Dendritic cell treated with granulocyte-macrophage colony-stimulating factor and Interleukin-4, amounts not matched to agents 40 ng/mL and 50 ng/mL, for 4 days (primary cell): ENCODE measurements at regions not wholly inside any gene's neighbourhood (a gene's known extent, or its start where the extent isn't known, plus 50 kb on each side); places are given as distances from the start of the nearest gene placed in this dataset.

Source experiments
- H3K27ac Mint-ChIP-seq: one replicate; pipeline ENCODE4 v1.8.0; 2022; ENCODE audit warnings: mild to moderate bottlenecking, mixed read lengths
- H3K27me3 Mint-ChIP-seq: one replicate; pipeline ENCODE4 v1.8.0; 2022; ENCODE audit warnings: mild to moderate bottlenecking, mixed read lengths
- H3K36me3 Mint-ChIP-seq: one replicate; pipeline ENCODE4 v1.8.0; 2022; ENCODE audit warnings: low read depth, mixed read lengths
- H3K4me1 Mint-ChIP-seq: one replicate; pipeline ENCODE4 v1.8.0; 2022; ENCODE audit warnings: low read depth, mixed read lengths
- H3K4me3 Mint-ChIP-seq: one replicate; pipeline ENCODE4 v1.8.0; 2022; ENCODE audit warnings: mild to moderate bottlenecking, moderate library complexity, mixed read lengths
- H3K9me3 Mint-ChIP-seq: one replicate; pipeline ENCODE4 v1.8.0; 2022; ENCODE audit warnings: mixed read lengths
- intact Hi-C: fragments of 100-400 bp; cut with micrococcal nuclease; formaldehyde crosslinking; loops from one replicate; pipeline ENCODE4 v1.15.0; 2022

DNA sequence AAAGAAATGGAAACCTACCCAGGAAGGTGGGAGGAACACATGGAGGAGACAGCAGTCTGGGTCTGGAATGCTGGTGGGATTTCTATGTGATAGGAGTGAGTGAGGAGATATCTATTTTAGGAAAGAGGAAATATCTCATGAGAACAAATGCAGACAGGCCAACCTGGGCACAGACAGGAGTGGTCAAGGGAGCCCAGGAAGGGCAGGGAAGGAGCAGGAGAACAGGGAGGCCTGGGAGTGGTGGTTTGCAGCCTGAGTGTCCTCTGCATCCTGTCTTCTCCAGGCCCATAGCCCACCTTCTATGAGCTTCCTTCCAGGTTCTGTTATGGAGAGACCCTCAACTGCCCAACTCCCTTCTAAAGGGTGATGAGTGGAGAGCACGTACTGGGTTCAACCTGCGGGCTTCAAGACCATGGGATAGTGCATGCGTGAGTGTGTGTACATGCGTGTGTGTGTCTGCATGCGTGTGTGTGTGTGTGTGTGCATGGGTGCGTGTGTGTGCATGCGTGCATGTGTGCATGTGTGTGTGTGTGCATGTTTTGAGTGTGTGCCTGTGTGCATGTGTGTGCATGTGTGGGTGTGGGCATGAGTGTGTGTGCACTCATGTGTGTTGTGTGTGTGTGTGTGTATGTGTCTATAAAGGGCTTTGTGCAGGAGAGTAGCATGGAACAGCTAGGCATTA is 200.1 kb downstream of the CXCL12 start:
- Mint-ChIP-seq H3K4me3 (no peak overlapping the region), H3K27ac (no peak overlapping the region), H3K4me1 (no peaks in the 10 kb centered on the region), H3K9me3 (no peaks in the 10 kb centered on the region), H3K36me3 (no peaks in the 10 kb centered on the region), H3K27me3 (no peaks in the 10 kb centered on the region)
- intact Hi-C loops: no loop called here

DNA sequence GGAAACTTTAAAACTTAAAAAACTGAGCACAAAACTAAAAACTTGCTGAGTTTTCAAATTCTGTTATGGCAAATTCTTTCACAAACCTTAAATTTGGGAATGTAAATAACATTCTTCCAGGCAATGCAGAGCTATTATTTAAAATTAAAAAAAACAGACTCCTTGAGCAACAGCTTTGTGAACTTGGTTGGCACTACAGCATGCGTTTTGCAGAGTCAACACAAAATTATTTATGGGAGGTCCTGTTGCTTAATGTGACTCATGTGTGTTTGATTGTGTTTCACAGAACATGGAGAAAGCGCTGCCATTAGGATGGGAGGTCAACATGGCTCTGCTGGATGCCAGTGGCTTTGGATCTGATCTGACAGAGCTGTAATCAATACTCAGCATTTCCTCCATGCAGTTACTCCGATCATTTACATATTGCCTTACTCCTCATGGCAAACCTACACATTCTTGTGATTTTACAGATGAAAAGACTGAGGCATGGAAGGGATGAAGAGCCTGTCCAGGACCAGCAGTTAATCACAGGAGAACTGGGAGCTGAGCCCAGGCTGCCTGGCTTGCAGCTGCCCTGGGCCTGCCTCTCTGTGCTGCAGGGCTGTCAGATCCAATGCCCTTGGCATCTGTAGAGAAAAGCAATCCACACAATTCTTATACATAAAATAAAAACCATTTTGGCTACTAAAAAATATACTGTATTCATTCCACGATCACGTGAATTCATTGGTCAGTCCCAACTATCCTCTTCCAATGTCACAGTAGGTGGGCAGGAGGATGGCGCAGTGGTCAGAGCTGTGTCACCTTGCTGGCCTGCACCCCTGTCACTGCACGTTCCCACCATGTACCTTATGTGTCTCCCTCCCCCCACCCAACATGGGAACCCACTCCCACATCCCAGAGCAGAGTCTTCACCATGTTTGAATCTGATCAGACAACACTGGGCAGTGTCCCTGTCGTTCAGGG is 200.9 kb downstream of the CXCL12 start:
- Mint-ChIP-seq H3K27ac (no peak overlapping the region), H3K9me3 (no peaks in the 10 kb centered on the region), H3K36me3 (no peaks in the 10 kb centered on the region), H3K4me3 (no peak overlapping the region), H3K4me1 (no peaks in the 10 kb centered on the region), H3K27me3 (no peaks in the 10 kb centered on the region)
- intact Hi-C loops: no loop called here

DNA sequence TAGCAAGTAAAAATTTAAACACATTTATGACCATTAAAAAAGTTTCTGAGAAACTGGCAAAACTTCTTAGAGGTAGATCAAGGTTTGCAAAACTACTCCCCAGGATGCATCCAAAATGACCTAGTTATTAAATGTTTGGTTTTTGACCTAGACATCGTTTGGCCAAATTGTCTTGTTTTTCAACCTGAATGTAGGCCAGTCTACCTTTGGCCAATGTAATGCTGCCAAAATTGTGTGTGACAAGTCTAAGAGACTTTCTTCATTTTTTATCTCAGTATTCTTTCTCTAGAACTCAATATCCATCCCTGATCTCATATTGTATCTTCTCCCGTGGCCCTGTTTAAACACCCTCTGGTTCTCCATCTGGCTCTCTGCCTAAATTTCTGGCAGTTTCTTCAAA is 202.0 kb downstream of the CXCL12 start:
- H3K4me3 Mint-ChIP-seq: no peak overlapping the region
- intact Hi-C loops: no loop called here

DNA sequence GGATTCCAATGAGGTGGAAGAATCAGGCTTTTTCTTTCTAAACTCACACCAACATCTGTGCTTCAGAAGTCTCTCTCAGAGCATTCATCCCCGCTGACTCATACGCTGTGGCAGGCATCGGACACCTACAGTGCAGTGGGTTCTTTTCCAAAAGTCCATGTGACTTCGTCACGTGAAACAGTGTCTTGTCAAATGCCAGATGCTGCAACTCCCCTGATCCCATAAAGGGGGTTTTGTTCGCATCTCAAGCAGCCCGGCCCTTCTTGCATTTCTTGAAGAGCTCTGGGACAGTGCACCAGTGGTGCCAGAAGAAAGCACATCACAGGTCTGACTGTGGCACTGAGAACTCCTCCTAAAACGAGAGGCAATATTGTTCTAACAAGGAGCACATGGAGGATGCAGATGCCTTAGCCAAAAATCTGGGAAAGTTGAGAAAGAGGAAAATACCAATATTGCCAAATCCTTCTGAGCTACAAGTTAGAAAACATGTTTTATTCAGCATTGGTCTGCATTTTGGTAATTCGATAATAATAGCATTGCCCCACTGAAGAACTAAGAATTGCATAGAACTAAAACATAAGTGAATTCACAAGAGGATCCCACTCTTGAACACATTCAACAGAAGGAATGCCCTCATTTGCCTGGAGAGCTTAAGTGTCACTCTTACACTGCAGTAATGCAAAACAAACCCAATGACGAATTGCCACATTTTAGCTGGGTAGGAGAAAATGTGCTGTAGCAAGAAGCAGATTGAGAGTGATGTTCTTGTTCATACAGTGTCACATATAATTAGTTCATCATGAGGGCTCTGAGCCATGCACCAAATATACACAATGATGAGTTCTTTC is 204.4 kb downstream of the CXCL12 start:
- H3K4me3 Mint-ChIP-seq: no peak overlapping the region
- intact Hi-C loops: no loop called here
- no peak overlapping the region for H3K27ac Mint-ChIP-seq
- H3K9me3 Mint-ChIP-seq: no peaks in the 10 kb centered on the region
- H3K27me3 Mint-ChIP-seq: no peaks in the 10 kb centered on the region
- no peaks in the 10 kb centered on the region for H3K36me3 Mint-ChIP-seq
- no peaks in the 10 kb centered on the region for H3K4me1 Mint-ChIP-seq

More for the DNA sequence above, 202.0 kb downstream of the CXCL12 start:
- Mint-ChIP-seq H3K27ac (no peak overlapping the region), H3K9me3 (no peaks in the 10 kb centered on the region), H3K27me3 (no peaks in the 10 kb centered on the region), H3K36me3 (no peaks in the 10 kb centered on the region), H3K4me1 (no peaks in the 10 kb centered on the region)

DNA sequence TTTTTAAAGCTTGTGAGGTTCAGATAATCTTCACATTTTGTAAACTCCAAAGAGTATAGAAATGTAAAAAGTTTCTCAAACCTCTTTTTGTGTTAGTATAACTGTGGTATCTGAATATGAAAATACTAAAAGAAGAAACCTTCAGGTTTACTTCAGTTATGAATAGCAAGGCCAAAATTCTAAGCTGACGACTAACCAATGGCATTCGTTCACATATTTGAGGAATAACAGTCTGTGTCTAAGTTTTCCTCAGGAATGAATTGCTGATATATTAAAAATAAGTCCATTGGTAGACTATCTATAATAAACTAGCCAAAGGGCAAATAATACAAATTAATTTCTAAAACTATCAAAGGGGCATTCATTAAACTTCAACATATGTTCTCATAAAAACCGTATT is 206.0 kb downstream of the CXCL12 start:
- no peaks in the 10 kb centered on the region for H3K4me1 Mint-ChIP-seq
- H3K9me3 Mint-ChIP-seq: no peaks in the 10 kb centered on the region
- H3K4me3 Mint-ChIP-seq: no peak overlapping the region
- no peaks in the 10 kb centered on the region for H3K36me3 Mint-ChIP-seq
- intact Hi-C loops: no loop called here
- no peak overlapping the region for H3K27ac Mint-ChIP-seq
- H3K27me3 Mint-ChIP-seq: no peaks in the 10 kb centered on the region

DNA sequence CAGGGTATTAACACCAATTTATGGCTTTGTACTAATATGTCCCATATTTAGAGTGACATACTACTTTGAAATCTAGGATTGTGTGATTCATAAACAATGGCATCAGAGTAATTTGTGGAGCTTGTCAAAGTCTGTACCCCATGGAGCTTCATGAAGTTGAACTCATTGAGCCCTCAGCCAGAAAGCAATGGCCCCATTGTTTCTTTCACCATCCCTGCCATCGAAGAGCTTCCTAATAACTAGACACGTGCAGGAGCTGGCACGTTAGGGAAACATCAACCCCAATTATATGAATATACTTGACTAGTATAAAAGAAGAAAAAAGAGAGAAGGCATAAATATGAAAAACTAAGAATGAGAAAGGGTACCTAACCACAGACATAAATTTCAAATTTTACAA is 206.6 kb downstream of the CXCL12 start:
- no peak overlapping the region for H3K27ac Mint-ChIP-seq
- H3K9me3 Mint-ChIP-seq: no peaks in the 10 kb centered on the region
- H3K36me3 Mint-ChIP-seq: no peaks in the 10 kb centered on the region
- no peaks in the 10 kb centered on the region for H3K27me3 Mint-ChIP-seq
- no peak overlapping the region for H3K4me3 Mint-ChIP-seq
- no peaks in the 10 kb centered on the region for H3K4me1 Mint-ChIP-seq
- intact Hi-C loops: no loop called here

DNA sequence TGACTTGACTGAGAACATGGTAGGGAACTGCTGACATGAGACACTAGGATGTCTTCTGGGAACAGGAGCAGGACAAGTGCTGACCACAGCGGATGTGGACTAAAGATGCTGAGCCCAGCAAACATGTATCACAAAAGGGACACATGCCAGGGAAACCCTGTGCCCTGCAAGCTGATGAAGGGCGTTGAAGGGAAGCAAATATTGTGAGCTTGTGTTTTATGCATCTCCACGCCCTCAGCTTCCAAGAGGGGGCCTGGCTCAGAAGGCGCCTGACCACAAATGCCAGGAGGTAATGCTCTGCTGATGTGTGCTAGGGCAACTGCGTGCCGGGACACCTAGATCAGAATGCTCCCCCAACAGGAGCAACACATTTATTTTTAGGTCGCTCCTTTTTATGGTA is 207.3 kb downstream of the CXCL12 start:
- Mint-ChIP-seq H3K4me1 (no peaks in the 10 kb centered on the region), H3K9me3 (no peaks in the 10 kb centered on the region), H3K27me3 (no peaks in the 10 kb centered on the region), H3K27ac (no peak overlapping the region), H3K36me3 (no peaks in the 10 kb centered on the region), H3K4me3 (no peak overlapping the region)
- intact Hi-C loops: no loop called here

DNA sequence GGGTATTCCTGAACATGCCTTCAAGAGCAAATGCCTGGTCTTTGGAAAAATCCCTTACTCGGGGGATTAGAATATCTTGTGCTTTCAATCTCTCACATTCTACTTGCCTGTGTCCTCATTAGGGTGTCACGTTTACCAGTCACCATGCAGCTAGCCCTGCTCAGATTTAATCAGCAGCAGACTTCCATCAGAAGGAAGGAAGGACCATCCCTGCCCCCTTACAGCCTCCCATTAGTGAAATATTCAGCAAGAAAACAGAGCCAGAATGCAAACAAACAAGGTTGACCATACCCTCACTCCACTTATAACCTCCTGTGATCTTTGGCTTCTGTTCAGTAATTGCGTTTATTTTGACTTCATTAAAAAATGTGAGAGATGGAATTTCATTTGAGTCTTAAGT is 208.6 kb downstream of the CXCL12 start:
- intact Hi-C loops: no loop called here
- no peaks in the 10 kb centered on the region for H3K27me3 Mint-ChIP-seq
- H3K27ac Mint-ChIP-seq: no peak overlapping the region
- H3K36me3 Mint-ChIP-seq: no peaks in the 10 kb centered on the region
- H3K4me3 Mint-ChIP-seq: no peak overlapping the region
- H3K4me1 Mint-ChIP-seq: no peaks in the 10 kb centered on the region
- H3K9me3 Mint-ChIP-seq: no peaks in the 10 kb centered on the region

DNA sequence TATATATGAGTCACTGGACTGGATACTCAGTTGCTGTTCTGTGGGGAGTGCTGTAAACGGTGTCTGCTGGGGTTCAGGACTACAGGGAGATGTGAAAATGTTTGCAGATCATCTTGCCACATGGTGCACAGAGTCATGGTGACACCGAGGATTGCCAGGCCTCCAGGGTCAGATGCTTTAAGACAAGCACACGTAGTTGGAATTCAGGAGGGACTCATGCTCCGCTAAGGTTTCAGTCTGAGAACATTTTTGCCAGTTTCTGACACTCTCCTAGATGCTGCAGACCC is 211.3 kb downstream of the CXCL12 start:
- intact Hi-C loops: no loop called here
- Mint-ChIP-seq H3K27ac (no peak overlapping the region), H3K4me3 (no peak overlapping the region), H3K4me1 (no peaks in the 10 kb centered on the region), H3K27me3 (no peaks in the 10 kb centered on the region), H3K36me3 (no peaks in the 10 kb centered on the region), H3K9me3 (no peaks in the 10 kb centered on the region)

DNA sequence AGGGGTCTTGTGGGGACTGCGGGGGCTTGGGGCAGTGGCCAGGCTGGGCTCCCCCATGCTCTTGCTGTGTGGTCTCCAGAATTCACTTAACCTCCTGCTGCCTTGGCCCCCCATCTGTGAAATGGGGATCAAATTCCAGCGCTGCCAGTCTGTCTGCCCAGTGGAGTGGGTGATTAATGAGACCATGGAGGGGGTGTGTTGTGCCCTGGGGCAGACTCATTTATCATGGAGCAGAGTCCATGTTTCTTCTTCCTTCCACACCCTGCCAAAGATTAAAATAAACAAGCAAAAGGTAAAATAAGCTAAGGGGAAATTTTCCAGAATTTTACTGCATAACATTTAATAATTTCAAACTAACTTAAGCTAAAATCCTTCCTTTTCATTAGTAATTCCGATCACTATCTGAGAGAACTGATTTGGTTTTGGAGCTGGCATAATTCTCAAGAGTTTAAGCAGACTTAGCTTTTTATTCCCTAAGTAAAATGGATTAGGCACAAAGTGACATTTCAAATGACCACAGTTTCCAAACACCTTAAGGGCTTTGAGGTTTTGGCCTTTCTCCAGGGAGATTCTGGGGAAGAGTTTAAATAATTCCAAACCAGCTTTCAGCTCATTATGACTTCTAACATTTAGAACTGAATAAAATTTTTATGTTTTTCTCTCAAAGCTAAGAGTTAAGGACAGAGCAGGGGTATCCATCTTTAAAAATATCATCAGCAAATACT is 211.9 kb downstream of the CXCL12 start:
- H3K4me3 Mint-ChIP-seq: no peak overlapping the region
- no peaks in the 10 kb centered on the region for H3K9me3 Mint-ChIP-seq
- no peaks in the 10 kb centered on the region for H3K27me3 Mint-ChIP-seq
- H3K36me3 Mint-ChIP-seq: no peaks in the 10 kb centered on the region
- intact Hi-C loops: no loop called here
- H3K27ac Mint-ChIP-seq: no peak overlapping the region
- no peaks in the 10 kb centered on the region for H3K4me1 Mint-ChIP-seq

DNA sequence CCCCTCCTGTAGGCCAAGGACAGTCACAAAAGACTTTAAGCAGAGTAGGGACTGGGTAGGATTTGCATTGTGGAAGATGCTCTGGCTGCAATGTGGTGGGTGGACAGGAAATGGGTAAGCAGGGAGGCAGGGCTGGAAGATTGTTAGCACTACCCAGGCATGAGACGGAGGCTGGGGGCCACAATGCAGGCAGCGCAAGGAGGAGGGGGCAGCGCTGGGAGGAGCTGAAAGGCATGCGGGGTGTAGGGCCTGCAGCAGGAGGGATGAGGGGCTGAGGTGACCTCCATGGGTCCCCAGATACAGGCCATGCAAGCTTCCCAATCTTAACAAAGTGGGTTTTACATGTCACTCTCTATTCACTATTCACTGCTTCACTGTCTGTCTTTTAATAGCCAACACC is 213.1 kb downstream of the CXCL12 start:
- Mint-ChIP-seq H3K27me3 (no peaks in the 10 kb centered on the region), H3K9me3 (no peaks in the 10 kb centered on the region), H3K27ac (no peak overlapping the region), H3K4me1 (no peaks in the 10 kb centered on the region), H3K4me3 (no peak overlapping the region), H3K36me3 (no peaks in the 10 kb centered on the region)
- intact Hi-C loops: no loop called here

DNA sequence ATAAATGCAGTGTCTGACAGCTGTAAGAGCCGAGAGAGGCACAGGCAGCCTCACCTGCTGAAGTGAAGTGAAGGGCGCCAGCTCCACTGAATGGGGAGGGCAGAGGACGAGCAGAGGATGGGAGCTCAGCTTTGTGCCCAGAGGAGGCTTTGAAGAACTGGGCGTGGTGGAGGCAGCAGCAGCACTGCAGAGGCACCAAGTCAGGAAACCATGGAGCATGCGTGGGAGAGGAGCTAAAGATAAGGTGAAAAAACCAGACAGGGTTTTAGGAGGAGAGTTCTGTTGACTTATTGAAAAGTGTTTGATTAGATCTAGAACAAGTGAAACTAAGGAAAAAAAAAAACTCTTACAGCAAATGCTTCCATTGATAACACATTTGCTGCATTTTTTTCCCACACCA is 216.4 kb downstream of the CXCL12 start:
- no peaks in the 10 kb centered on the region for H3K27me3 Mint-ChIP-seq
- intact Hi-C loops: no loop called here

DNA sequence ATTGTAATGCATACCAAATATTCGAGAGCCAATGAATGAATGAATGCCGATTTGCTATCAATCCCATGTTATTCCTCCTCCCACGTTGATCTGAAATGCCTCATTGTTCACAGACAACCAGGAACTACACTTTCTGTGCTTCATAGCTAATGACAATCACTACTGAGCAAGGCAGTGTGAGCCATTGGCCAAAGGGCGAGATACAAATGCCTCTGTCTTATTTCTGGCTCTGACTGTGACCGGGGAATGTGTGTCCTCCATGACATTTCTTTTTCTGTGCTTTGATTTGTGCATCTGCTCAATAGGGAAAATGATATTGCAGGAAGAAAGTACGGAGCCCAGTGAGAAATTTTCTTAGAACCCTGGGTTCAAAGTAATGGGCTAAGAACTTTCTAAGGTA is 217.1 kb downstream of the CXCL12 start:
- Mint-ChIP-seq H3K27ac (no peak overlapping the region), H3K4me1 (no peaks in the 10 kb centered on the region), H3K9me3 (no peaks in the 10 kb centered on the region), H3K27me3 (no peaks in the 10 kb centered on the region), H3K36me3 (no peaks in the 10 kb centered on the region), H3K4me3 (no peak overlapping the region)
- intact Hi-C loops: no loop called here

More for the DNA sequence above, 216.4 kb downstream of the CXCL12 start:
- H3K4me3 Mint-ChIP-seq: no peak overlapping the region
- H3K27ac Mint-ChIP-seq: no peak overlapping the region
- H3K36me3 Mint-ChIP-seq: no peaks in the 10 kb centered on the region
- no peaks in the 10 kb centered on the region for H3K4me1 Mint-ChIP-seq
- H3K9me3 Mint-ChIP-seq: no peaks in the 10 kb centered on the region
